ENCODE measurements at regions not wholly inside any gene's neighbourhood (a gene's known extent, or its start where the extent isn't known, plus 50 kb on each side); places are given as distances from the start of the nearest gene placed in this dataset.

DNA sequence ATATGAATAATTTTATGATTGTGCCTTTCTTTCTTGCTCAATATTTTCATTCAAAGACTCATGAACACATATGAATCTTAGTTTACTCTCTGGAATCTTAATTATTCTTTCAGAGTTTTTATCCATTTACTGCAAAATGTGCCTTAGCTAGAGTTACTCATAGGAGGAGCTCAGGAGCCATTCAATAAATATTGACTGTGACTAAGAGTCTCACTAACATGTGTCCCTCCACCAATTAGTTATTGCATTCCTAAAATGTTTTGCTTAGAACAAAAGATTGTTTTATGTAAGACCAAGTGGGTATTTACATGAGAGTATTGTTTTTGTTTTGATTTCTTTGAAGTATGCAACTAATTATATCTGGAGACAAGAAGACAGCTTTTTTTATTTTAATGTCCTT is 218.4 kb upstream of the MAST4 start:
- TF ChIP-seq CTCF (IDR thresholded peaks at IDR 0.05) (no peak), POLR2A (IDR thresholded peaks at IDR 0.05) (no peak)
